Naive B cell (primary cell): ENCODE measurements at regions not wholly inside any gene's neighbourhood (a gene's known extent, or its start where the extent isn't known, plus 50 kb on each side); places are given as distances from the start of the nearest gene placed in this dataset.
A peak's percentile ranks its signal among the peaks of the same experiment; 100 is the strongest.

ENCODE experiments used
- ATAC-seq, 2 donors: fragments of 150-1000 bp; cut with Tn5 transposase; 2 replicates each; pipeline ENCODE4 v1.10.0; 2021; ENCODE audit warnings: low read depth in 2 of 2, mild to moderate bottlenecking in 2 of 2, moderate library complexity in 2 of 2
- DNase-seq: peaks from one replicate; pipeline ENCODE4 v3.0.0; 2022
- H3K27ac Mint-ChIP-seq, 6 donors: one replicate each; pipeline ENCODE4 v1.8.0; 2020 to 2022; ENCODE audit warnings: mild to moderate bottlenecking in 6 of 6, mixed read lengths in 6 of 6, moderate library complexity in 5 of 6, inconsistent platforms in 2 of 6
- H3K27me3 Mint-ChIP-seq, 3 donors: one replicate each; pipeline ENCODE4 v1.8.0; 2021 to 2022; ENCODE audit warnings: mixed read lengths in 3 of 3, mild to moderate bottlenecking in 1 of 3
- H3K36me3 Mint-ChIP-seq, 2 donors: one replicate each; pipeline ENCODE4 v1.8.0; 2020 to 2022; ENCODE audit warnings: mixed read lengths in 2 of 2, inconsistent platforms in 1 of 2, mild to moderate bottlenecking in 1 of 2
- H3K4me1 Mint-ChIP-seq, 3 donors: one replicate each; pipeline ENCODE4 v1.8.0; 2020 to 2022; ENCODE audit warnings: mixed read lengths in 3 of 3, inconsistent platforms in 1 of 3, mild to moderate bottlenecking in 1 of 3, moderate library complexity in 1 of 3
- H3K4me3 Mint-ChIP-seq, 8 donors: one replicate each; pipeline ENCODE4 v1.8.0; 2020 to 2022; ENCODE audit warnings: mild to moderate bottlenecking in 8 of 8, mixed read lengths in 8 of 8, moderate library complexity in 8 of 8, inconsistent platforms in 2 of 8
- H3K9me3 Mint-ChIP-seq, 7 donors: one replicate each; pipeline ENCODE4 v1.8.0; 2020 to 2022; ENCODE audit warnings: mixed read lengths in 7 of 7, mild to moderate bottlenecking in 5 of 7, inconsistent platforms in 2 of 7, moderate library complexity in 1 of 7

DNA sequence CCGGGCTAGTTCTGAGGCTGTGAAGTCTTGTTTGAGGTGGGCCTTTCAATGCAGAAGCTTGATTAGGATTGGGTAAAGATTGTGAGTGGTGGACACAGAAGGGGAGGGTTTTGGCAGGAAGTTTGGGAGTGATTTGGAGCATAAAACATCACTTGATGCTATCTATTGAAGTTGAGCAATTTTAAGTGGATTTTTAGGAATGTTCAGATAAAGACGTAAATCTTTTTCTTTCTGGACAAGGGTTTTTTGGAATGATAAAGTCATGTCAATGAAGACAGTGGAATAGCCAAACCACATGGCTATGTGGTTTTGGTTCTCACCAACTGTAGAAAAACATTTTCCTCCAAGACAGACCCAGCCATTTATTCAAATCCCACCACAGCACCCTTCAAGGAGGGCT lies 111.2 kb upstream of the SNX19 start:
- no peak for ATAC-seq
- no peaks in the 10 kb centered on the region for H3K36me3 Mint-ChIP-seq
- DNase-seq = no peak
- no peak overlapping the region for H3K4me3 Mint-ChIP-seq
- no peak overlapping the region for H3K27ac Mint-ChIP-seq
- H3K27me3 Mint-ChIP-seq = peaks cover 0 to 4% (median 0%) of the 10 kb centered on the region in 3 donors
- no peaks in the 10 kb centered on the region for H3K4me1 Mint-ChIP-seq
- peaks cover 0 to 3% (median 0%) of the 10 kb centered on the region in 7 donors for H3K9me3 Mint-ChIP-seq

DNA sequence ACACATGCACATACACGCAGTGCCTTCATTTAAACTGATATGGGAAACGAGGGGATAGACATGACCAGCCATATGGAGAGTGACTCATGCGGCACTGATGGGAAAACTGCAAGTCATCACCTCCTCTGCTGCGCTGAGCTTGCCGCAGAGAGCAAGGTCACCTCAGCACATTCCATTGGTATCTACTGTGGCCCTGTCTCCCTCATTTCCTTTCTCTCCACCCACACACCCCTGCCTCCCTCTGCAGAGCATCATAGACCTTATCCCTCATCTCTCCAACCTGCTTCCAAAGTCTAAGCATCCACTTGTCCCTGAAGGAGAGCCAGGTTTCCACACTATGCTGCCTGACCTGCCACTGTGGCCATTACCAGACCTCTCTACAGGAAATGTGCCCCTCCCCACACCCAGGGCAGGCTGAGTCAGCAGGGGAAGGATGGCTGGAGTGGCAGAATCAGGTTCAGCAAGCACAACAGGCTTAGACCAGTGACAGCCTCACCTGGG lies 116.9 kb upstream of the SNX19 start:
- H3K4me3 Mint-ChIP-seq = no peak overlapping the region
- H3K9me3 Mint-ChIP-seq = peaks cover 0 to 3% (median 2%) of the 10 kb centered on the region in 7 donors
- no peaks in the 10 kb centered on the region for H3K36me3 Mint-ChIP-seq
- ATAC-seq = no peak
- no peak overlapping the region for H3K27ac Mint-ChIP-seq
- no peak for DNase-seq
- no peaks in the 10 kb centered on the region for H3K4me1 Mint-ChIP-seq
- peaks cover 0 to 7% (median 0%) of the 10 kb centered on the region in 3 donors for H3K27me3 Mint-ChIP-seq

DNA sequence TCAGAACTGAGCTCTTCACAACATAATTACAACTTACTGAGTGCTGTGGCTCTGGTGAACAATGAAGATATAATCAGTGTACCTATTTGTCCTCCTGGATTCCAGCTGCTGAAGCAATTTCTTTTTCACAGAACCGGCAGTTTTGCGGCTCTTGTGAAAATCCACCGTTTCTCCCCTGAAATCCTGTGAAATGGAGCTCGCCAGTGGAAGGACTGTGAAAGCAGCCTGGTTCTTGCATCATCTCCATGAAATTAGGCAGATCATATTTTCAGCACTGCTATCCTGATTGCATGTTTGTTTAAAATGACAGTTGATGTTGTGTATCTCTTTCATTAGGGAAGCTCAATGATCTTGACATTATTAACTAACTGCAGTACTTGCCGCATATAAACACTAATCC lies 120.2 kb upstream of the SNX19 start:
- Mint-ChIP-seq H3K4me1 (no peaks in the 10 kb centered on the region), H3K27me3 (peaks cover 0 to 22% (median 0%) of the 10 kb centered on the region in 3 donors), H3K27ac (no peak overlapping the region), H3K9me3 (peaks cover 0 to 7% (median 2%) of the 10 kb centered on the region in 7 donors), H3K4me3 (no peak overlapping the region), H3K36me3 (no peaks in the 10 kb centered on the region)
- no peak for DNase-seq
- no peak for ATAC-seq

DNA sequence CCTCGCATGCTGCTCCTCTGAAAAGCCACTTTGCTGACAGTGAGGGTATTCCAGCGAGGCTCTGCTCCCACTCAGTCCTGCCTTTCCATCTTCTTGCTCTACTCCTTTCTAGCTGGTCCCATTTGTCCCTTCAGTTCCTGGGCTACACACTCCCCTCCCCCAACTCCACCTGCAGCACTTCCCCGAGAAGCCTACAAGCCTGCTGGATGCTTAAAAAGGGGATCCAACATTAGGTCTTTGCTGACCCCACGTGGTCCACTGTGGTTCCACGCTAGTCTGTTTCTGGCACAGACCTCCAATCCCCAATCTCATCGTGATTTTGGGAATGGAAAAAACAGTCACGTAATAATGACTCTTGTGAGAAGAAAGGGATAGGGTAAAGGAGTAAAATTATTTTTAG lies 121.6 kb upstream of the SNX19 start:
- Mint-ChIP-seq H3K36me3 (no peaks in the 10 kb centered on the region), H3K9me3 (peaks cover 0 to 7% (median 2%) of the 10 kb centered on the region in 7 donors), H3K27ac (no peak overlapping the region), H3K4me1 (no peaks in the 10 kb centered on the region), H3K27me3 (peaks cover 0 to 22% (median 0%) of the 10 kb centered on the region in 3 donors), H3K4me3 (no peak overlapping the region)
- ATAC-seq = no peak
- no peak for DNase-seq

DNA sequence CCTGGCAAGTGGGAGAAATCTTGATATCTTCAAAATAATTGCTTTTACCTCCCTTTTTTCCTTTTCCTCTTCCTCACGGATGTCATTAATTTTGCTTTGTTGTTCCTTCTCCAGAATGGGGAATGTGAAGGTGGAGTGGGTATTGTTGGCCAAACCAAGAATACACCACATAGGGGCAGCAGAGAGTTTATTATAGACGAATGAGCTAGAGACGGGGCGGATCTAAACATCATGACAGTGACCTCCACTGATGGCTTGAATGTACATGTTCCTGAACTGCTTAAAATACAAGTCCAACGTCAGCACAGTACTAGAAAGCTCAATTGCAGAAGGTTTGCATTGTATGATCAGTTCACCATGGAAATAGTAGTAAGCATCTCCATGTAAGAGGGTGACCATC lies 122.3 kb upstream of the SNX19 start:
- no peak overlapping the region for H3K27ac Mint-ChIP-seq
- H3K27me3 Mint-ChIP-seq = peaks cover 0 to 22% (median 0%) of the 10 kb centered on the region in 3 donors
- DNase-seq (no peak), ATAC-seq (no peak)
- no peak overlapping the region for H3K4me3 Mint-ChIP-seq
- H3K9me3 Mint-ChIP-seq = peaks cover 0 to 5% (median 2%) of the 10 kb centered on the region in 7 donors
- no peaks in the 10 kb centered on the region for H3K36me3 Mint-ChIP-seq
- no peaks in the 10 kb centered on the region for H3K4me1 Mint-ChIP-seq

DNA sequence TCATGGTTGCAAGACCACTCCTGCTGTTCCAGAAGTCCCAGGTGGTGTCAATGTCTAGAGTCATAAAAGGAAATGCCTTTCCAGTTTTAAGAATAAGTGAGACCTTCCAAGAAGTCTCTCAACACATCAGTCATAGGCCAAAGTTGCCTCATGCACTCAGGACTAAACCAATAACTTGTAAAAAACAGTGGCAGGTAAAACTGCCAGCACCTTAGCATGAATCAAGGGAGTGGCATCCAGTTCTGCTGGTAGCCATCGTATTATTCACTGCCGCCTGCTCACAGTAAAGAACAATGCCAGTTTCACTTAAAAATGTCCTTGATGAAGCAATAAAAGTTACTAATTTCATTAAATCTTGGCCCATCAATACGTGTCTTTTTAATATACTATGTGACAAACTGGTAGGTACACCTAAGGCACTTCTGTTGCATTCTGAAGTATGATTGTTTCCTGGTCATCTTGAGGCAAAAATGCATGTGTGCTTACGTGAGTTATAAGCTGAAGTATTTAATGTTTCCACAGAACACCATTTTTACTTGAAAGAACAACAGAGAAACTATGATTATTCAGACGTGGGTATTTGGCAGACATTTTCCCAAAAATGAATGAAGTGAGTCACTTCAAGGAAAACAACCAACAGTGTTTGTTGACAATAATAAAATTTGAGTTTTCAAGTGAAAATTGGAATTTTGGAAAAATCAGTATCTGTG lies 125.2 kb upstream of the SNX19 start:
- no peak overlapping the region for H3K27ac Mint-ChIP-seq
- no peaks in the 10 kb centered on the region for H3K4me1 Mint-ChIP-seq
- no peak for DNase-seq
- H3K4me3 Mint-ChIP-seq = no peak overlapping the region
- H3K27me3 Mint-ChIP-seq = peaks cover 4 to 26% (median 5%) of the 10 kb centered on the region in 3 donors
- peaks cover 0 to 7% (median 0%) of the 10 kb centered on the region in 7 donors for H3K9me3 Mint-ChIP-seq
- no peaks in the 10 kb centered on the region for H3K36me3 Mint-ChIP-seq
- no peak for ATAC-seq

DNA sequence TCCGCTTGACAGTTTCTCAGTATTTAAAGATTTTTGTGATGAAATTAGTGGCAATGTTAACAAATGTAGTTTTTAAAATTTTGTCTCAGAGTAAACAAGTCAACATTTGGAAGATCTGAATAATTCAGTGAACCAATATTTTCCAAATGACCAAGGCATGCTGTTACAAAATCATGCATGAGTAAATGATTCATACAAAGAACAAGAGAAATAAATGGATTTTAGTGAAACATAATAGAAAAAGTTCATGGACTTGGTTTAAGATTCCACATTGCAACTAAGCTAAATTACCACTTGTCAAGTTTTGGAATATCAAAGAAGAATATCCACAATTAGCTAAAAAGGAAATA lies 125.7 kb upstream of the SNX19 start:
- Mint-ChIP-seq H3K4me1 (no peaks in the 10 kb centered on the region), H3K27ac (no peak overlapping the region), H3K4me3 (no peak overlapping the region), H3K27me3 (peaks cover 4 to 31% (median 9%) of the 10 kb centered on the region in 3 donors), H3K9me3 (peaks cover 0 to 12% (median 0%) of the 10 kb centered on the region in 7 donors), H3K36me3 (no peaks in the 10 kb centered on the region)
- ATAC-seq (no peak), DNase-seq (no peak)

DNA sequence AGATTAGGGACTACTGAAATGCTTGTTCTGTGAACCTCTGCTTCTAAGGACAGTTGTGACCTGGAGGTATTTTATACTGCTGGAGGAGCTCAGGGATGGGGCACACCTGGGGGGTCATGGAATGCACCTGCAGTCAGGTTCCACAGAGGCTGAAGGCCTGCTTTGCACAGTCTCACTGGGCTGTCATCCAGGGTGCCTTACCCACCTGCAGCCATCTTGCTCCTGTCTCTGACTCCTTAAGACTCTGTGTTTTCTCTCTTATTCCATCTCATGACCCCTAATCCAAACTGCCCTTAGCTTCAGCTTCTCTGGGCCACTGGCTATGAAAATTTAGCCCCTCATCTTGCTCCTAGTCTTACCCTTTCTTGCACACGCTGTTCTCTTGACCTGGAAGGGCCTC lies 127.0 kb upstream of the SNX19 start:
- Mint-ChIP-seq H3K9me3 (peaks cover 0 to 15% (median 0%) of the 10 kb centered on the region in 7 donors), H3K4me1 (no peaks in the 10 kb centered on the region), H3K27ac (no peak overlapping the region), H3K36me3 (no peaks in the 10 kb centered on the region), H3K4me3 (no peak overlapping the region), H3K27me3 (peaks cover 7 to 23% (median 9%) of the 10 kb centered on the region in 3 donors)
- ATAC-seq (no peak), DNase-seq (no peak)

DNA sequence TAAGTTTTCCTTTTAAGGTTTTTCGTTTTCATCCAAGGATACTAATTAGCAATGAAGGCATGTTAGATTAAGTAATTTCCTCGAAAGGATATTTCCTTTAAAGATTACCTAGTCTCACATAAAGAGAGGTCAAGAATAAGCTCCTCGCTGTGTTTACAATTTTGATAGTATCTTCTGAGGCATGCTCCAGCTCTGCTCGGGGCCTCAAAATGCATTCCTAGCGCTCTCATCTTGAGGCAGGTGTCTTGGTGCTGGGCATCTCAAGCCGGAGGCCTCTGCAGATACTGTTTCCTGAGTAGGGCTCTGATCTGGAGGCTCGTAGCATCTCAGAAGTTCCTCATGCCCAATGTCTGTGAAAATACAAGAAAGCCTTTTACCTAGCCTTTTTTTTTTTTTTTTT lies 128.6 kb upstream of the SNX19 start:
- peaks cover 7 to 12% (median 9%) of the 10 kb centered on the region in 3 donors for H3K27me3 Mint-ChIP-seq
- H3K9me3 Mint-ChIP-seq = peaks cover 0 to 14% (median 0%) of the 10 kb centered on the region in 7 donors
- H3K4me1 Mint-ChIP-seq = no peaks in the 10 kb centered on the region
- H3K4me3 Mint-ChIP-seq = no peak overlapping the region
- H3K36me3 Mint-ChIP-seq = no peaks in the 10 kb centered on the region
- ATAC-seq (no peak), DNase-seq (no peak)
- no peak overlapping the region for H3K27ac Mint-ChIP-seq

DNA sequence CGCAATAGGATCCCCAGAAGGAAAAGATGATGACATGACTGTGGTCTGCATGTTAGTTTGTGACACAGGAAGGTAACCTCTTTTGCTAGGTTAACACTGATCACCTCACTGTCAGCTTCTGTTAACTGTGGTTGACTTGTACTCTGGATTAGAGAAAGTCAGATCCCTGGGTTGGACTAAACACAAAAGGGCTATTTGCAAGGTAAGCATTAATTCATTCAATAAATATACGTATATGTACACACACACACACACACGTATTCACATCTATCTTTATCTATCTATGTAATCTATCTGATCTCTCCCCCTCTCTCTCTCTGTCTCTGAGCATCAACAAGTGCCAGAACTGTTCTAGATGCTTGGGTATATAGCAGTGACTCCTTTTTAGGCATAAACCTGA lies 136.1 kb upstream of the SNX19 start:
- Mint-ChIP-seq H3K9me3 (peaks cover 0 to 10% (median 2%) of the 10 kb centered on the region in 7 donors), H3K27me3 (peaks cover 0 to 11% (median 7%) of the 10 kb centered on the region in 3 donors), H3K36me3 (no peaks in the 10 kb centered on the region), H3K27ac (no peak overlapping the region), H3K4me1 (no peaks in the 10 kb centered on the region), H3K4me3 (peak overlapping the region in 1 of 8 donors; percentile 9)
- DNase-seq = no peak
- no peak for ATAC-seq

DNA sequence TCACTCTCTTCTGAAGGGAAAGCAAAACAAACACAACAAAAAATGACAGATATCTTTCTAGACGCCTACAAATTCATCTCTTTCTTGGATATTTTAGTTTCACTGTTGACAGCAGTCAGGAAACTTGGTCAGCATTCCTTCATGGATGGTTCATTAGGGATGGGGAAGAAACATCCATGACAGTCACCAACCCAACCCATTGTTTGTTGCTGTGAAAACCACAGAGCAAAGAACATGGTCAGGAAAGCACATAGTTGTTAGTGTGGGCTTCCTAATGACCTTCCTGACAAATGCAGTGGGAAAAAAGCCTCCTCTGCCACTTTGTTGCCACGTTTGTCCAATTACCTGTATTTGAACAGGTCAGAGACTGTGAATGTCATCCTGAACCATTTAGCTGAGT lies 139.8 kb upstream of the SNX19 start:
- no peaks in the 10 kb centered on the region for H3K4me1 Mint-ChIP-seq
- no peak overlapping the region for H3K27ac Mint-ChIP-seq
- H3K9me3 Mint-ChIP-seq = peaks cover 0 to 5% (median 0%) of the 10 kb centered on the region in 7 donors
- H3K27me3 Mint-ChIP-seq = peaks cover 0 to 11% (median 4%) of the 10 kb centered on the region in 3 donors
- no peak overlapping the region for H3K4me3 Mint-ChIP-seq
- H3K36me3 Mint-ChIP-seq = no peaks in the 10 kb centered on the region
- DNase-seq = no peak
- ATAC-seq = no peak

DNA sequence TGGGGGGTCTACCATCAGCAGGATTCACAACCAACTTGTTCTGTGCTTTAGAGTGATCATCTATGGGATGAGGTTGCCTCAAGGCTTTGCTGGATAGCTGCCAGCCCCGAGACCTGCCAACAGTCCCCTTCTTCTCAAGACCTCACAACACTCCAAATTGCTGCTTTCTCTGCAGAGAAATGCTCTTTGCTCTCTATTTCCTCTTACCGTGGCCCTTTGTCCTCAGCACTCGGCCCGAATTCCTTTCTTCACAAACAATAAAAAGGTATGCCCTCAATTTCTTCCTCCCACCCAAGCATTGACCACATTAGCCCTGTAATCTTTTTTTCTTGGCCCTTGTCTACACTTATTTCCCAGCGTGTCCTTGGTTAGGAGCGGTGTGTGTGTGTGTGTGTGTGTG lies 147.4 kb upstream of the SNX19 start:
- ATAC-seq = no peak
- Mint-ChIP-seq H3K9me3 (peaks cover 0 to 9% (median 0%) of the 10 kb centered on the region in 7 donors), H3K4me1 (no peaks in the 10 kb centered on the region), H3K36me3 (no peaks in the 10 kb centered on the region), H3K27ac (no peak overlapping the region), H3K4me3 (no peak overlapping the region), H3K27me3 (peaks cover 14 to 17% (median 15%) of the 10 kb centered on the region in 3 donors)
- no peak for DNase-seq

DNA sequence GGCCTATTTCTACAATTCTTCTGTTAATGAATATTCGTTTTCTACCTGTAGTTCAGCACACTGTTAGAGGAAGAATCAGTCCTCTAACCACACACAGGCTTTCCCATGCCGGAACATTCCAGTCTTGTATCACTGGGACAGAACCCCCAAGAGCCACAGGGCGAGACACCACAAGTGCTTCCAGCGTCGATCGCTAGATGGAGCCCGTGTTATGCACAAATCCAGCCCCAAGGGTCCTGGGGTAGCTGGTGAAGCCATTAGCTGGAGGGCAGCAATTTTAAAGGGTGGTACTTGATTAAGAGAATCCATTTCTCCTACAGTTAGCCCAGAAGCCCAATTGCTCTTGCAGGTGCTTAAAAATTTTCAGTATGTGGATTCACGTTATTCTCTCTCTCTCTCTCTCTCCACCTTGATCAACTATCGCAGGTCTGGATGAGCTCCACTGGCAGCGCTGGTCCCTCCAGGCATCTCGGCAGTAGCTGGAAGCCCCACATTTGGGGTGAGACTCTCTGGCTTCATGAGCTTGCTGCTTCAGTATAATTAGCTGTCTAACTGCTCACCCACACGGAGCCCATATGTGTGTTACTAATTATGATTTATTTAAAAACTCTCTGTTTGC lies 148.2 kb upstream of the SNX19 start:
- Mint-ChIP-seq H3K27me3 (peaks cover 14 to 17% (median 15%) of the 10 kb centered on the region in 3 donors), H3K4me1 (no peaks in the 10 kb centered on the region), H3K9me3 (peaks cover 0 to 5% (median 0%) of the 10 kb centered on the region in 7 donors), H3K36me3 (no peaks in the 10 kb centered on the region), H3K4me3 (no peak overlapping the region), H3K27ac (no peak overlapping the region)
- DNase-seq (no peak), ATAC-seq (no peak)
